ENCODE measurements at regions not wholly inside any gene's neighbourhood (a gene's known extent, or its start where the extent isn't known, plus 50 kb on each side); places are given as distances from the start of the nearest gene placed in this dataset.

DNA sequence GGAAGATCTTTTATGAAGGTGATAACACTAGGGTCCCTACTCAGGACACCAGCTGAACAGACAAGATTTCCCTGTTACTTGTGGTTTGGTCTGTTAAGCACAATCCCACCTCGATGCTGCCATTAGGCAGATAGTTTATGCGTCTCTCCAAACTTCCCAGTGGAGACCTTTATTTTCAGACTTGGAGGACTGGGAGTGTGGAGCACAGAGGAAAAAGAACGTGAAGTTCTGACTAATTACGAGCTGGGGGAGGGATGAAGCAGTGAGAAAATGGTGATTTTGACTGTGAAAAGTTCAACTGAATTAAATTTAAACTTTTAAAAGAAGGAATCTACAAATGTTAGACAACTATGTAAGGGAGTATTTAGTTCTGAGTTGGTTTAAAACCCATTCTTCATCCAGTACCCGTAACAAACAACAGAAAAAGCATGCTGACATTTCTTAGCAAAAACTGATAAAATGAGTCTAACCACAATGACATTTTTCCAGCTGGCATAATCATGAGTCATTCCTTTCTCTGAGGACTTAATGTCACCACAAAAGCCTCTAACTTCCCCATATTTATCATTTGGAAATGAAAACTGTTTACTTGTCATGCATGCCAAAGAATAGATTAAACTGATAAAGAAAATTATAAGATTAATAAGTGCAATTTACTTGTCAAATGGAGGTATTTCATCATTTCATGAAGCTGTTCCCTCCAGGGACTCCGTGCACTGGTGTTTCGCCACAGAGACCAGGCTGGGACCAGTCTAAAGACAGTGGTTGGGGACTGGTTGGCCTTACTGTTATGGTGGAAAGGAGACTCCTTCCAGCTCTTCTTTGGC is 113.3 kb upstream of the SSTR4 start:
- TF ChIP-seq, protein P1, sequence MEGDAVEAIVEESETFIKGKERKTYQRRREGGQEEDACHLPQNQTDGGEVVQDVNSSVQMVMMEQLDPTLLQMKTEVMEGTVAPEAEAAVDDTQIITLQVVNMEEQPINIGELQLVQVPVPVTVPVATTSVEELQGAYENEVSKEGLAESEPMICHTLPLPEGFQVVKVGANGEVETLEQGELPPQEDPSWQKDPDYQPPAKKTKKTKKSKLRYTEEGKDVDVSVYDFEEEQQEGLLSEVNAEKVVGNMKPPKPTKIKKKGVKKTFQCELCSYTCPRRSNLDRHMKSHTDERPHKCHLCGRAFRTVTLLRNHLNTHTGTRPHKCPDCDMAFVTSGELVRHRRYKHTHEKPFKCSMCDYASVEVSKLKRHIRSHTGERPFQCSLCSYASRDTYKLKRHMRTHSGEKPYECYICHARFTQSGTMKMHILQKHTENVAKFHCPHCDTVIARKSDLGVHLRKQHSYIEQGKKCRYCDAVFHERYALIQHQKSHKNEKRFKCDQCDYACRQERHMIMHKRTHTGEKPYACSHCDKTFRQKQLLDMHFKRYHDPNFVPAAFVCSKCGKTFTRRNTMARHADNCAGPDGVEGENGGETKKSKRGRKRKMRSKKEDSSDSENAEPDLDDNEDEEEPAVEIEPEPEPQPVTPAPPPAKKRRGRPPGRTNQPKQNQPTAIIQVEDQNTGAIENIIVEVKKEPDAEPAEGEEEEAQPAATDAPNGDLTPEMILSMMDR (IDR thresholded peaks at IDR 0.05) = no peak
- TF ChIP-seq POLR2A (IDR thresholded peaks at IDR 0.05) = no peak
- WGBS, 4 donors = 36 to 48% (median 38%) methylated on average over 7 of the region's 7 CpGs
- DNase-seq = peak in 2 of 7 donors; percentile 23 to 42
- Histone ChIP-seq H3K4me3 (no peak overlapping the region), H3K27me3 (peaks cover 33% of the 10 kb centered on the region), H3K36me3 (replicated peaks in 1 of 2) (no peaks in the 10 kb centered on the region), H3K4me1 (replicated peaks in 1 of 2) (peaks cover 10 to 13% of the 10 kb centered on the region in 2 donors), H3K27ac (no peak overlapping the region), H3K9me3 (replicated peaks in 1 of 3) (no peaks in the 10 kb centered on the region)
- intact Hi-C loops (cut with DNase I) = no loop called here

GRCh38 chr20:22922987-22923386 is 112.1 kb upstream of the SSTR4 start:
- 91 to 97% (median 94%) methylated on average over 2 of the region's 2 CpGs for WGBS, 4 donors
- Histone ChIP-seq H3K4me1 (replicated peaks in 1 of 2) (peaks cover 10 to 13% of the 10 kb centered on the region in 2 donors), H3K27me3 (peaks cover 24% of the 10 kb centered on the region), H3K36me3 (replicated peaks in 1 of 2) (no peaks in the 10 kb centered on the region), H3K9me3 (replicated peaks in 1 of 3) (no peaks in the 10 kb centered on the region), H3K27ac (no peak overlapping the region), H3K4me3 (no peak overlapping the region)
- no peak for TF ChIP-seq POLR2A (IDR thresholded peaks at IDR 0.05)
- TF ChIP-seq, protein P1 (IDR thresholded peaks at IDR 0.05) = no peak
- no peak for DNase-seq
- intact Hi-C loops (cut with DNase I) = no loop called here

DNA sequence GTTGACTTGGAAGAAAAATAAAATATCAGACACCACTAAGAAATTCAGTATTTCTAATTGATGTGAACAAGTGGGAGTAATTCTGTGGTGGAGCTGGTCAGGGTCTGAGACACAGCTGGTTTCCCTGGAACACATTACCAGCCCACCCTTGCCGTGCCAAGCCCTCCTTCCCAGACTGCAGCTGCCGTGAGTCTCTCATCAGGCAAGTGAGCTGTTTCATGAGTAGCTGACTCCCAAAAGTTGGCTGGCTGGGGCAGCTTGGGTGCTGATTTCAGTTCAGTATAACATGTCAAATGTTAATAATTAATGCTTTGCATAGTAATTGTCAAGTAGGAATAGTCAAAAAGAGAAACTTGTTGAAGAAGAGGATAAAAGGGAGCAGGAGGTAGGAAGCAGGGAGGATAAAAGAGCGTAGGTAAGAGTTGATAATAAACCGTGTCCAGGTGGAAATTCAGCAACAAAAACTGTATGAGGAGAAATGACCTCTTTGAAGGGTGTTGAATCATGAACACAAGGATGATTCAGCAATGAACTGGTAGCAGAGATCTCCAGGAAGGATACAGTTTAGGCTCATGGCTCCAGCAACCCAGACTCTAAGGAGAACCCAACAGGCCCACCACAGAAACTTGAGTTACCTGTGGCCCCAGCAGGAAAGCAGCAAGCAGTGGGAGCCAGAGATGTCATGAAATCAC is 110.9 kb upstream of the SSTR4 start:
- Histone ChIP-seq H3K4me3 (no peak overlapping the region), H3K9me3 (replicated peaks in 1 of 3) (no peaks in the 10 kb centered on the region), H3K27me3 (peaks cover 23% of the 10 kb centered on the region), H3K4me1 (replicated peaks in 1 of 2) (peaks cover 10 to 13% of the 10 kb centered on the region in 2 donors), H3K36me3 (replicated peaks in 1 of 2) (no peaks in the 10 kb centered on the region), H3K27ac (no peak overlapping the region)
- TF ChIP-seq, protein P1 (IDR thresholded peaks at IDR 0.05) = no peak
- TF ChIP-seq POLR2A (IDR thresholded peaks at IDR 0.05) = no peak
- 88 to 96% (median 92%) methylated on average over 4 of the region's 4 CpGs for WGBS, 4 donors
- intact Hi-C loops (cut with DNase I) = no loop called here
- DNase-seq = no peak

DNA sequence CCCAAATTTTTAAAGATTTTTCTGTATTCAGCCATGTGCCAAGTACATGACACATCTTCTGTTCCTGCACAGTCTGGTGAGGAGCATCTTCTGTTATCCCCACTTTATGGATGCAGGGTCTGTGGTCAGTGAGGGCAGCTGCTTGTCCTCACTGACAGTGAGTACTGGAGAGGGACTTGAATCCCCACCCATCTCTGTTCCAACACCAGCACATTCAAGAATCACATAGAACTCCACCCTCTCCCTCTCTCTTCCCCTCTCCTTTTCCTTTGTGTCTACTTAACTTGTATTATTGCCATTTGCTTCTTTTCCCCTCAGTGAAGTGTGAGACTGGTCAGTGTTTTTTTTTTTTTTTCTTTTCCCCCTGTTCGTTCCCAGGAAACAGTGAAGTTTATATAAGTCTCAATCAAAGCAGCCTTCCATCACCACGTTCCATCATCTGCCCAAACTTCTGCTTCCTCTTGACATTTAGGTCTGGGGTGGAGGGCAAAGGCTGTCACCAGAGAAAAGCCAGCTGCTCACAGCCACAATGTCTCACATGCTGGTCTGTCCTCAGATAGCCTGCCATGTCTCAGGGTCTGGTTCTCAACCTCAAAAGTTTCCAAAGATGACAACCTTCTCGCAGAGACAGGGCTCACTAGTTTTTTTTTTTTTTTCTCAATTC is 110.0 kb upstream of the SSTR4 start:
- Histone ChIP-seq H3K27ac (no peak overlapping the region), H3K4me3 (no peak overlapping the region), H3K9me3 (replicated peaks in 1 of 3) (no peaks in the 10 kb centered on the region), H3K27me3 (peaks cover 14% of the 10 kb centered on the region), H3K36me3 (replicated peaks in 1 of 2) (no peaks in the 10 kb centered on the region), H3K4me1 (replicated peaks in 1 of 2) (peaks cover 10 to 13% of the 10 kb centered on the region in 2 donors)
- TF ChIP-seq, protein P1 (IDR thresholded peaks at IDR 0.05) = no peak
- no peak for TF ChIP-seq POLR2A (IDR thresholded peaks at IDR 0.05)
- no peak for DNase-seq
- intact Hi-C loops (cut with DNase I) = no loop called here
- WGBS, 4 donors = 45 to 56% (median 47%) methylated on average over 3 of the region's 3 CpGs

Measured in adrenal gland (tissue), 9 donors.